ENCODE measurements at regions not wholly inside any gene's neighbourhood (a gene's known extent, or its start where the extent isn't known, plus 50 kb on each side); places are given as distances from the start of the nearest gene placed in this dataset.

DNA sequence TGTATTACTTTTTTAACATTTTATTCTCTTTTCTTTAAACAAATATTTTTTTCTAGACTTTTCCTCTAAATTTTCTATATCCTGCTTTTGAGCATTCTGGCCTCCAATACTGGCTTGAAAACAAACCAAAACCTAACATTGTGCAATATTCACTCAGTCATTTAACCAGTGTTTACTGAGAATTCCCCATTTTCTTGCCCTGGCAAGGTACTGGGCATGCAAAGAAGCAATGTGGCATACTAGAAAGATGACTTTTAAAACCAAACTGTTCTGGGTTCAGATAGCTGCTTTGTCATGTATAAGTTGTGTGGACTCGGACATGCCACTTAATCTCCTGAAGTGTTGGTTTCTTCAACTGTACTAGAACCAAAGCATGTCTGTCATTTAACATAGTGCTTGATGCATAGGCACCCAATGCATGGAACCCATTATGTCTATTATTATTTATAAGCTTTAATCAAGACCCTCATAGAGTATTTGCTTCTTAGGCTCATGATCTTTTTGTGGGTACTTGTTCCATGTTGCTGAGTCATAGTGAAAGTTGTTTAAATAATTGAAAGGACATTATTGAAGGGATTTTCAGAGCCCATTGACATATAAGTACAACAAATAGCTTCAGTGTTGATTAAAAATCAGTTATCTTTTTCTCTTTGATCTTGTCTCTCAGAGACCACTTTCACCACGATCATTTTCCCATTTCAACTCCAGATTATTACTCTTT lies 185.4 kb upstream of the OSR1 start:
- no peak for TF ChIP-seq EZH2phosphoT487 (IDR thresholded peaks at IDR 0.05; ENCODE audit: insufficient read depth, low read depth)
- TF ChIP-seq EZH2 (IDR thresholded peaks at IDR 0.05; ENCODE audit: insufficient read depth, poor library complexity, severe bottlenecking): no peak
